Activated CD4-positive, alpha-beta T cell treated with anti-CD3 and anti-CD28 coated beads, Interleukin-2, amount 10 ng/mL, durations not matched to agents 24 days and 14 days (primary cell): ENCODE measurements at regions not wholly inside any gene's neighbourhood (a gene's known extent, or its start where the extent isn't known, plus 50 kb on each side); places are given as distances from the start of the nearest gene placed in this dataset.

ENCODE experiments used
- DNase-seq: peaks from one replicate; pipeline ENCODE4 v3.0.0; 2022
- H3K27ac Mint-ChIP-seq: one replicate; pipeline ENCODE4 v1.8.0; 2022; ENCODE audit warnings: mild to moderate bottlenecking, mixed read lengths
- H3K27me3 Mint-ChIP-seq: one replicate; pipeline ENCODE4 v1.8.0; 2022; ENCODE audit warnings: mixed read lengths
- H3K36me3 Mint-ChIP-seq: one replicate; pipeline ENCODE4 v1.8.0; 2022; ENCODE audit warnings: low read depth, mild to moderate bottlenecking, mixed read lengths
- H3K4me1 Mint-ChIP-seq: one replicate; pipeline ENCODE4 v1.8.0; 2021; ENCODE audit warnings: mixed read lengths
- H3K4me3 Mint-ChIP-seq: one replicate; pipeline ENCODE4 v1.8.0; 2022; ENCODE audit warnings: mild to moderate bottlenecking, moderate library complexity, mixed read lengths
- H3K9me3 Mint-ChIP-seq: one replicate; pipeline ENCODE4 v1.8.0; 2021; ENCODE audit warnings: mixed read lengths
- intact Hi-C: fragments of 100-400 bp; cut with micrococcal nuclease; formaldehyde crosslinking; loops from one replicate; pipeline ENCODE4 v1.15.1; 2023

DNA sequence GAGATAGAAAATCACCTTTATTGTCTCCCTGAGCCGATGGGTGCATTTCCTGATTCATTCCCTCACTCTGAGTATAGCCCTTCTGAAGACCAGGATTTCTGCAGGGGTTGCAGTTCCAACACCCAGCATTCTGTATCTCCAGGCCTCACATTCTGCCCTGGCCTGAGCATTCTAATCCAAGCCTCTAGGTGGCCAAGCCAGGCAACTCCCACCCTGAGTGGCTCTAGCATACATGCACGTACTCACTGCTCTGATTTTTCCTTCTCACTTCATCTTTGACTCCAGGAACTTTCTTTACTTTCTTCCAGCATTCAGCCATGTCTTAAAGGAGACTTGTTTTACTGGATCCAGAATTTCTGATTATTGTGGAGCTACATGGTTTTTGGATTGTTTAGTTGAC is 100.7 kb upstream of the STK39 start:
- Mint-ChIP-seq H3K27me3 (peaks cover 23% of the 10 kb centered on the region), H3K4me3 (no peak overlapping the region), H3K4me1 (peaks cover 8% of the 10 kb centered on the region), H3K36me3 (no peaks in the 10 kb centered on the region), H3K9me3 (peaks cover 2% of the 10 kb centered on the region), H3K27ac (no peak overlapping the region)
- no peak for DNase-seq
- intact Hi-C loops = loop anchor here (5.0 kb wide), 2 partner anchors 84 to 144 kb away; no protein-coding TSS in a partner anchor

- no peak overlapping the region for H3K4me3 Mint-ChIP-seq
- H3K4me1 Mint-ChIP-seq = peaks cover 11% of the 10 kb centered on the region
- H3K9me3 Mint-ChIP-seq = peaks cover 6% of the 10 kb centered on the region
- no peaks in the 10 kb centered on the region for H3K36me3 Mint-ChIP-seq
- no peak for DNase-seq
- H3K27ac Mint-ChIP-seq = no peak overlapping the region
- intact Hi-C loops = no loop called here
- H3K27me3 Mint-ChIP-seq = peaks cover 18% of the 10 kb centered on the region
Measured at GRCh38 chr2:168350380-168350779, 103.0 kb upstream of the STK39 start.

DNA sequence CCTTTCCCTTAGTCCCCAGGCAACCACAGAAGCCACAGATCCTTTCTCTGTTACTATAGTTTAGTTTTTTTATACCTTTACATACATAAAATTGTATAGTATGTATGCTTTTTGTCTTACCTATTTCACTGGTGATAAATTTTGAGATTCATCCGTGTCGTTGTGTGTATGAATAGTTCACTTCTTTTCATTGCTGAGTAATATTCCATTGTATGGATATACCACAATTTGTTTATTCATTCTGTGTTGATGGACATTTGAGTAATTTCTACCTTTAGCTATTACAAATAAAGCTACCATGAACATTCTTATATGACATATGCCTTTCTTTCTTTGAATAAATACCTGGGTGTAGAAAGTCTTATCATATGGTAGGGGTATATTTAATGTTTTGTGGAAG is 102.8 kb upstream of the CERS6 start:
- Mint-ChIP-seq H3K4me1 (peaks cover 10% of the 10 kb centered on the region), H3K27ac (no peak overlapping the region)
- intact Hi-C loops = no loop called here

DNA sequence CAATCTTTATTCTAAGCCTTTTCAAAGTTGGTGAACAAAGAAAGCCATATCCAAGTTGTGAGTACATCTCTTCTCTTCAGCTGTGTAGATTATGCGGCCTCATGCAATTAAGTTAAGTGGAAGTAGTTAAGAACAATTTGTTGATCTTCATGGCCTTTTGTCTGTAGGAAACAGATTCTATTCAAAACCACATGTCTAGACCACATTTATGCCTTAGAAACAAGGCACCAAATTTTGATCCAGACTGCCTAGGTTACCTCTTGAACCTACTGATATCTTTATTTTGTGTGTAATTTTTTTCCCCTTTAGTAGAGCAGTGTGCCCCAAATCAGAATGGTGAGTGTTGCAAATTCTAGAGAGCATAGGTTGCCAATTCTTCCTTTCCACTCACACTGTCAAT is 101.6 kb upstream of the CERS6 start:
- Mint-ChIP-seq H3K4me3 (no peak overlapping the region), H3K9me3 (peaks cover 10% of the 10 kb centered on the region), H3K4me1 (peaks cover 17% of the 10 kb centered on the region), H3K27me3 (peaks cover 12% of the 10 kb centered on the region), H3K36me3 (no peaks in the 10 kb centered on the region), H3K27ac (no peak overlapping the region)
- DNase-seq = no peak
- intact Hi-C loops = no loop called here

More for the DNA sequence above, 102.8 kb upstream of the CERS6 start:
- Mint-ChIP-seq H3K4me3 (no peak overlapping the region), H3K9me3 (peaks cover 6% of the 10 kb centered on the region), H3K27me3 (peaks cover 14% of the 10 kb centered on the region), H3K36me3 (no peaks in the 10 kb centered on the region)
- DNase-seq = no peak

GRCh38 chr2:168355121-168355520 is 101.0 kb upstream of the CERS6 start:
- Mint-ChIP-seq H3K27me3 (peaks cover 8% of the 10 kb centered on the region), H3K4me3 (no peak overlapping the region), H3K36me3 (no peaks in the 10 kb centered on the region), H3K27ac (no peak overlapping the region), H3K4me1 (peaks cover 17% of the 10 kb centered on the region), H3K9me3 (peaks cover 10% of the 10 kb centered on the region)
- intact Hi-C loops = no loop called here
- no peak for DNase-seq

- Mint-ChIP-seq H3K27me3 (peaks cover 5% of the 10 kb centered on the region), H3K27ac (no peak overlapping the region), H3K4me3 (no peak overlapping the region), H3K9me3 (peaks cover 10% of the 10 kb centered on the region), H3K4me1 (peaks cover 17% of the 10 kb centered on the region), H3K36me3 (no peaks in the 10 kb centered on the region)
- no peak for DNase-seq
- intact Hi-C loops = no loop called here
Measured at GRCh38 chr2:168355779-168356476, 100.1 kb upstream of the CERS6 start.

DNA sequence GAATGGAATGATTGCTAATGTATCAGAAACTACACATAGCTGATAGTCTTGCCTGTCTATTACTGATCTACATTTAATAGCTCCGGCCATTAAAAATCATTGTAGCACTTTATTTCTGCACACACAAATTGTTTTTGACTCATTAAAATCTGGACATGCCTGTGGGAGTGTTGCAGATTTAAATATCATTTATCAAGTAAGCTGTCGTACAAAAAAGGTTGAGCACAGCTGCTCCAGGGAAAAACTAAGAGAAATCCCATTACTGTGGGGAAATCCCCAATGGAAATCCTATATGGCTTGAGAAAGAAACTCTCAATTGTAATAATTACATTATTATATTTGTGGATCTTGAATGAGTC is 99.6 kb upstream of the CERS6 start:
- Mint-ChIP-seq H3K4me1 (peaks cover 17% of the 10 kb centered on the region), H3K36me3 (no peaks in the 10 kb centered on the region), H3K4me3 (no peak overlapping the region), H3K27me3 (peaks cover 5% of the 10 kb centered on the region), H3K9me3 (peaks cover 11% of the 10 kb centered on the region), H3K27ac (no peak overlapping the region)
- intact Hi-C loops = no loop called here
- no peak for DNase-seq

DNA sequence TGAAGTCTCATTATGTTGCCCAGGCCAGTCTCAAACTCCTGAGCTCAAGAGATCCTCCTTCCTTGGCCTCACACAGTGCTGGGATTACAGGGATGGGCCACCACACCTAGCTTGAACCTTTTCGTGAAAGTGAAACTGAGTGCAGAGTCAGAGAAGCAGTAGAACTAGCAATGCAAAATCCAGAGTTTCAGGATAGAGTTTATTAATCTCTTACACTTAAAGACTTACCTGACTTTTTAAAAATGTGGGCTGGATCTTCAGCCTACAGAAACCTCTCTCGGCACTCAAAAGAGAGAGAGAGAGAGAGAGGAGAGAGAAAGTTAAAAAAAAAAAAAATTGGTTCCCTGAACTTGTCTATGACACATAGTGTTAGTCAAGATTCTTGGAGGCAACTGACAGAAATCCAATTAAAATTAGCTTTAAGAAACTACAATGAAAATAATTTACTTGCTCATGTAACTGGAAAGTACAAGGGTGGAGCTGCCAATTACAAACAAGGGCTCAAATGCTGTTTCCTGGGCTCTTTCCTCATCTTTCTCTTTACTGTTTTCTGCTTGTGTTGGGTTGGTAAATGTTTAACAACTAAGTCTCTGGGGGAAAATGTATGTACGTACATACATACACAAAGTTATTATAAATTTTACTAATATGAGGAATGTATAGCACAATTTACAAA is 98.1 kb upstream of the CERS6 start:
- H3K4me1 Mint-ChIP-seq = peaks cover 17% of the 10 kb centered on the region
- peaks cover 3% of the 10 kb centered on the region for H3K27me3 Mint-ChIP-seq
- no peak overlapping the region for H3K27ac Mint-ChIP-seq
- no peaks in the 10 kb centered on the region for H3K36me3 Mint-ChIP-seq
- no peak for DNase-seq
- peaks cover 17% of the 10 kb centered on the region for H3K9me3 Mint-ChIP-seq
- intact Hi-C loops = no loop called here
- H3K4me3 Mint-ChIP-seq = no peak overlapping the region

DNA sequence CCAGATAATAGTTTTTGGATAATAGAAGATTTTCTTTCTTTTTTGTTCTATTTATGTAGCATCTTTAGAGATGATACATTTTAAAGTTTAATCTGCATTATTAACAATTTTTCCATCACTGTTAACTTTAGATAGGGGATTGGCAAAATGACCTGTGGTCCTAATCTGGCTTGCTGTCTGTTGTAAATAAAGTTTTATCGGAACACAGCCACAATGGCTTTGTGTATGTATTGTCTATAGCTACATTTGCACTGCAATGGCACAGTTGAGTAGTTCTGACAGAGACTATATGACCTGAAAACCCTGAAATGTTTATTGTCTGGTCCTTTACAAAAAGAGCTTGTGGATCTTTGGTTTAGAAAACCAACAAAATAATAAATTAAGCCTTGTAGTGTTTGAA is 97.0 kb upstream of the CERS6 start:
- Mint-ChIP-seq H3K9me3 (peaks cover 12% of the 10 kb centered on the region), H3K4me3 (no peak overlapping the region), H3K36me3 (no peaks in the 10 kb centered on the region), H3K27ac (no peak overlapping the region), H3K27me3 (no peaks in the 10 kb centered on the region), H3K4me1 (peaks cover 15% of the 10 kb centered on the region)
- intact Hi-C loops = no loop called here
- DNase-seq = no peak

DNA sequence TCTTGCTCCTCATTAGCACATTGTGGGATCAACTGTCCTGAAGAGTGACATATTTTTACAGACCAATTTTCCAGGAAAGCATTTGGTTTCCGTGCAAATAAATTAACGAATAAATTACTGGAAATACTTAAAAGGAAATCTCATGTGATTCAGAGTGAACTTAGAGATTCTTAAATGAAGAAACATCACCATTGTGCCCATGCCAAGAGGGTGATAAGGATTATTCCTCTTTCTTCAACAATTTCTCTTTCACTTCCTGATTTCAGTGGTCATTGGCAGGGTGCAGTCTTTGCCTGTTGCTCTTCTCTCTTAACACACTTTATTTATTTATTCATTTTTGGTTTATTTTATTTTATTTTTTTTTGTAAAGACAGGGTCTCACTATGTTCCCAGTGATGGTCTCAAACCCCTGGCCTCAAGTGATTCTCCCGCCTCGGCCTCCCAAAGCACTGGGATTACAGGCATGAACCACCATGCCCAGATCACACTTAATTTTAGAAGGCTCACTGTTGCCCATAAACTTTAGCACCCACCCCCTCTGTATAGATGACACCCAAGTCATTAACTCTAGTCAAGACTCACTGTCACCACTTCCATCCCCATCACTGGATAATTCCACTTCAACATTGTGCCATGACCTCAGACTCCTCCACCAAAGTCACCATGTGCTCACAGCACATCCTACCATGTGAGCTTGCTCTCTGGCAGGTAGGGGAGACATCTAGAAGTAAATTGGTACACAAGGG is 92.6 kb upstream of the CERS6 start:
- no peak overlapping the region for H3K27ac Mint-ChIP-seq
- no peaks in the 10 kb centered on the region for H3K27me3 Mint-ChIP-seq
- peaks cover 5% of the 10 kb centered on the region for H3K4me1 Mint-ChIP-seq
- no peaks in the 10 kb centered on the region for H3K36me3 Mint-ChIP-seq
- H3K4me3 Mint-ChIP-seq = no peak overlapping the region
- intact Hi-C loops = no loop called here
- no peak for DNase-seq
- H3K9me3 Mint-ChIP-seq = peaks cover 11% of the 10 kb centered on the region

DNA sequence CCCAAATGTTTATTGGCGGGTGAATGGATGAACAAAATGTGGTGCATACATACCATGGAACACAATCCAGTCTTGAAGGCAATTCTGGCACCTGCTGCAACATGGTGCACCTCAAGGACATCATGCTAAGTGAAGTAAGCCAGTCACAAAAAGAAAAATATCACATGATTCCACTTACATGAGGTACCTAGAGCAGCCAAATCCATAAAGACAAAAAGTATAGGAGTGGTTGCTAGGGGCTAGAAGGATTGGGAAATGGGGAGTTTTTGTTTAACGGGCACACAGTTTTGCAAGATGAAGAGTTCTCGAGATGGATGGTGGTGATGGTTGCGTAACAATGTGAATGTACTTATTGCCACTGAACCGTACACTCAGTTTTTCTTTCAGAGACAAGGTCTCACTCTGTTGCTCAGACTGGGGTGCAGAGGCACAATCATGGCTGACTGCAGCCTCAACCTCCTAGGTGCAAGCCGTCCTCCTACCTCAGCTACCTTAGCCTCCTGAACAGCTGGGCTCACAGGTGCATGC is 90.9 kb upstream of the CERS6 start:
- H3K27ac Mint-ChIP-seq = no peak overlapping the region
- no peak for DNase-seq
- H3K36me3 Mint-ChIP-seq = no peaks in the 10 kb centered on the region

DNA sequence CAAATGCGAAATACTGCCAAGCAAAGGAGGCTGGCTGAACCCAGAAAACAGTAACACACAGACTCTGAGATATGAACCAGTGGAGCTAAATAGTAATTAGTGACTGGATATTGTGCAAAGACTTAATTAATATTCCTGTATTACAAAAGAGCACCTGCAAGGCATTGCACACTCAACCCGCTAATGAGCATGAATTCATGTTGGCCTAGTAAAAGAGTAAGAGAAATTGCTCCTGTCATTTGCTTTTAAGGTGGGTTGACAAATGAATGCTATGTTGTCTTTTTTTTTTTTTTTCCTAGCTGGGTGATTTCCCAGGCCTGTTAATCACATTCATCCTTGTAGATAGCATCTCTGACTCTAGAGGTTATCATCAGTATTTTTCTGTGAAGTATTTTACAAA is 87.0 kb upstream of the CERS6 start:
- Mint-ChIP-seq H3K27me3 (peaks cover 6% of the 10 kb centered on the region), H3K27ac (no peak overlapping the region), H3K9me3 (peaks cover 12% of the 10 kb centered on the region), H3K4me1 (peaks cover 3% of the 10 kb centered on the region), H3K4me3 (no peak overlapping the region), H3K36me3 (no peaks in the 10 kb centered on the region)
- intact Hi-C loops = no loop called here
- DNase-seq = no peak

More for the DNA sequence above, 90.9 kb upstream of the CERS6 start:
- no peaks in the 10 kb centered on the region for H3K27me3 Mint-ChIP-seq
- H3K4me3 Mint-ChIP-seq = no peak overlapping the region
- intact Hi-C loops = no loop called here
- peaks cover 8% of the 10 kb centered on the region for H3K9me3 Mint-ChIP-seq
- H3K4me1 Mint-ChIP-seq = no peaks in the 10 kb centered on the region

- intact Hi-C loops = no loop called here
- Mint-ChIP-seq H3K36me3 (no peaks in the 10 kb centered on the region), H3K4me1 (peaks cover 3% of the 10 kb centered on the region), H3K27me3 (peaks cover 12% of the 10 kb centered on the region), H3K27ac (no peak overlapping the region), H3K9me3 (peaks cover 16% of the 10 kb centered on the region), H3K4me3 (no peak overlapping the region)
- DNase-seq = no peak
Measured at GRCh38 chr2:168371273-168372019, 84.6 kb upstream of the CERS6 start.
